Hepatocyte (in vitro differentiated cells): ENCODE measurements at regions not wholly inside any gene's neighbourhood (a gene's known extent, or its start where the extent isn't known, plus 50 kb on each side); places are given as distances from the start of the nearest gene placed in this dataset.
"Not testable (repeated sequence)": the region's sequence is repeated elsewhere in the genome, so short reads cannot be mapped to it uniquely, and the experiment has no call there.

Experiments used
- DNase-seq: peaks from one replicate; pipeline ENCODE4 v3.0.0-alpha.2; 2016; ENCODE audit warnings: low spot score
- H2AFZ ChIP-seq: fragments of 200-600 bp; sonication (generic); 2 replicates; pipeline ENCODE4 v1.6.0; 2016; ENCODE audit warnings: antibody characterized with exemption, mild to moderate bottlenecking
- H3K27ac ChIP-seq: fragments of 200-600 bp; sonication (generic); 2 replicates; pipeline ENCODE4 v1.5.1; 2016; ENCODE audit warnings: mild to moderate bottlenecking
- H3K27me3 ChIP-seq: fragments of 200-600 bp; sonication (generic); 2 replicates; pipeline ENCODE4 v1.6.1; 2016
- H3K36me3 ChIP-seq: fragments of 200-600 bp; sonication (generic); replicated peaks from 2 replicates; pipeline ENCODE4 v1.5.1; 2016; ENCODE audit warnings: low read depth; ENCODE audit not compliant: insufficient read depth
- H3K4me1 ChIP-seq: fragments of 200-600 bp; sonication (generic); 2 replicates; pipeline ENCODE4 v1.5.1; 2016; ENCODE audit warnings: mild to moderate bottlenecking, moderate library complexity; ENCODE audit not compliant: insufficient read depth
- H3K4me2 ChIP-seq: fragments of 200-600 bp; sonication (generic); 2 replicates; pipeline ENCODE4 v1.6.0; 2016
- H3K4me3 ChIP-seq: fragments of 200-600 bp; sonication (generic); 2 replicates; pipeline ENCODE4 v1.5.1; 2016; ENCODE audit warnings: mild to moderate bottlenecking
- H3K79me2 ChIP-seq: fragments of 200-600 bp; sonication (generic); 2 replicates; pipeline ENCODE4 v1.6.0; 2017; ENCODE audit warnings: mild to moderate bottlenecking
- H3K9me2 ChIP-seq: fragments of 200-600 bp; sonication (generic); replicated peaks from 2 replicates; pipeline ENCODE4 v1.6.0; 2017; ENCODE audit warnings: mild to moderate bottlenecking; ENCODE audit not compliant: insufficient read depth
- H3K9me3 ChIP-seq: fragments of 200-600 bp; sonication (generic); 2 replicates; pipeline ENCODE4 v1.5.1; 2016; ENCODE audit warnings: low read depth, mild to moderate bottlenecking
- H4K20me1 ChIP-seq: fragments of 200-600 bp; sonication (generic); 2 replicates; pipeline ENCODE4 v1.6.0; 2016; ENCODE audit warnings: mild to moderate bottlenecking; ENCODE audit not compliant: insufficient read depth, poor library complexity, severe bottlenecking
- EZH2 ChIP-seq: fragments of 200-600 bp; sonication (generic); IDR thresholded peaks from 2 replicates; pipeline ENCODE4 v1.6.1; 2016; ENCODE audit warnings: antibody characterized with exemption, mild to moderate bottlenecking, borderline replicate concordance
- EZH2phosphoT487 ChIP-seq: fragments of 200-600 bp; sonication (generic); IDR thresholded peaks from one replicate; pipeline ENCODE4 v1.6.1; 2018; ENCODE audit warnings: antibody characterized with exemption, mild to moderate bottlenecking, low read depth, moderate library complexity; ENCODE audit not compliant: unreplicated experiment, severe bottlenecking
- WGBS: methylation state at CpG from one replicate; pipeline ENCODE4 v1.1.6; 2016; ENCODE audit warnings: low lambda C conversion rate; ENCODE audit errors: missing lambda C conversion rate; 5-methylcytosine and 5-hydroxymethylcytosine counted together
- TF ChIP-seq, protein P1 (sequence below): fragments of 200-600 bp; sonication (generic); IDR thresholded peaks from 2 replicates; pipeline ENCODE4 v1.5.1; 2016; ENCODE audit warnings: antibody characterized with exemption, mild to moderate bottlenecking; ENCODE audit not compliant: poor library complexity

DNA sequence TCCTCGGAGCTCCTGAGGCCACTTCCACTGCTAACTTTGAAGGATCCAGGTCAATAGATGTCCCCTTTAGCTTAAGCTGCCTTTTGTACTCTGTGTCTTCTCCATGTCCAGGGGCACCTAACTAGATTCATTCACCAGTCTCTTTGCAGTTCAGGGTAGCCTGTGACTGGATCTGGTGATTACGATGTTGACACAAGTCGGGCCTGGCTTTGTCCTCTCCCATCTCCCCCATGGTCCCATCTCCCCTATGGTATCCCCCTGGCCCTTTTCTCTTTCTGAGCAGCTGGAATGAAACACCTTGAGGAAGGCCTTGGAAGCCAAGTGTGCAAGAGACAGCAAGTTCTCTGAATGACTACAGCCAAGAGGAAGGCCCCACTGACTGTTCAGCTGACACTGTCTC is 417.9 kb upstream of the SMIM21 start:
- WGBS: 100% methylated on average over 3 of the region's 3 CpGs
- TF ChIP-seq, protein P1, sequence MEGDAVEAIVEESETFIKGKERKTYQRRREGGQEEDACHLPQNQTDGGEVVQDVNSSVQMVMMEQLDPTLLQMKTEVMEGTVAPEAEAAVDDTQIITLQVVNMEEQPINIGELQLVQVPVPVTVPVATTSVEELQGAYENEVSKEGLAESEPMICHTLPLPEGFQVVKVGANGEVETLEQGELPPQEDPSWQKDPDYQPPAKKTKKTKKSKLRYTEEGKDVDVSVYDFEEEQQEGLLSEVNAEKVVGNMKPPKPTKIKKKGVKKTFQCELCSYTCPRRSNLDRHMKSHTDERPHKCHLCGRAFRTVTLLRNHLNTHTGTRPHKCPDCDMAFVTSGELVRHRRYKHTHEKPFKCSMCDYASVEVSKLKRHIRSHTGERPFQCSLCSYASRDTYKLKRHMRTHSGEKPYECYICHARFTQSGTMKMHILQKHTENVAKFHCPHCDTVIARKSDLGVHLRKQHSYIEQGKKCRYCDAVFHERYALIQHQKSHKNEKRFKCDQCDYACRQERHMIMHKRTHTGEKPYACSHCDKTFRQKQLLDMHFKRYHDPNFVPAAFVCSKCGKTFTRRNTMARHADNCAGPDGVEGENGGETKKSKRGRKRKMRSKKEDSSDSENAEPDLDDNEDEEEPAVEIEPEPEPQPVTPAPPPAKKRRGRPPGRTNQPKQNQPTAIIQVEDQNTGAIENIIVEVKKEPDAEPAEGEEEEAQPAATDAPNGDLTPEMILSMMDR: no peak
- TF ChIP-seq EZH2phosphoT487 (no peak), EZH2 (no peak)
- no peak overlapping the region for H3K27ac ChIP-seq
- no peaks in the 10 kb centered on the region for H3K36me3 ChIP-seq
- no peaks in the 10 kb centered on the region for H3K9me2 ChIP-seq
- H3K4me2 ChIP-seq: no peak overlapping the region
- H3K4me1 ChIP-seq: no peaks in the 10 kb centered on the region
- no peaks in the 10 kb centered on the region for H3K9me3 ChIP-seq
- H4K20me1 ChIP-seq: no peaks in the 10 kb centered on the region
- no peaks in the 10 kb centered on the region for H3K27me3 ChIP-seq
- H2AFZ ChIP-seq: no peak overlapping the region
- H3K4me3 ChIP-seq: no peak overlapping the region
- no peaks in the 10 kb centered on the region for H3K79me2 ChIP-seq
- no peak for DNase-seq

DNA sequence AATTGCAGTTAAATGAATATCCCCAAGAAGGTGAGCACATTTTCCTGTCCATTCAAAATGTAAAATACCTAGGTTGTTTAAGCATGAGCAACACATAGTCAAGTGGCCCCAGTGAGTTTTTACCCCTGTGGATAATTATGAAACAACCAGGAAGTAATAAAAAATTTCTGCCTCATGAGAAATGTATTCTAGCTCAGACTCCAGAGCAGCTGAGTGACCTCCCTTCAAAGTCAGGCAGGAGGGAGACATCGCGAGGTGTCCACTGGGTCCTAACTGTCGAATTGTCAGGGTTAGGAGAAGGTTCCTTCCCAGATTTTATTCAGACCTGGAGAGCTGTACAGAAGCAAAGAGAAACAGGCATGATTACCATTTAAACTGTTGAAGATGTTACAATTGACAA is 416.6 kb upstream of the SMIM21 start:
- no peaks in the 10 kb centered on the region for H3K36me3 ChIP-seq
- H3K9me3 ChIP-seq: no peaks in the 10 kb centered on the region
- H3K4me3 ChIP-seq: no peak overlapping the region
- H3K79me2 ChIP-seq: no peaks in the 10 kb centered on the region
- H3K27me3 ChIP-seq: no peaks in the 10 kb centered on the region
- no peaks in the 10 kb centered on the region for H4K20me1 ChIP-seq
- 88% methylated on average over 3 of the region's 3 CpGs for WGBS
- H3K9me2 ChIP-seq: no peaks in the 10 kb centered on the region
- H2AFZ ChIP-seq: no peak overlapping the region
- H3K27ac ChIP-seq: no peak overlapping the region
- DNase-seq: peak; percentile 18
- H3K4me2 ChIP-seq: no peak overlapping the region
- TF ChIP-seq, protein P1: no peak
- no peak for TF ChIP-seq EZH2phosphoT487
- no peak for TF ChIP-seq EZH2
- no peaks in the 10 kb centered on the region for H3K4me1 ChIP-seq

DNA sequence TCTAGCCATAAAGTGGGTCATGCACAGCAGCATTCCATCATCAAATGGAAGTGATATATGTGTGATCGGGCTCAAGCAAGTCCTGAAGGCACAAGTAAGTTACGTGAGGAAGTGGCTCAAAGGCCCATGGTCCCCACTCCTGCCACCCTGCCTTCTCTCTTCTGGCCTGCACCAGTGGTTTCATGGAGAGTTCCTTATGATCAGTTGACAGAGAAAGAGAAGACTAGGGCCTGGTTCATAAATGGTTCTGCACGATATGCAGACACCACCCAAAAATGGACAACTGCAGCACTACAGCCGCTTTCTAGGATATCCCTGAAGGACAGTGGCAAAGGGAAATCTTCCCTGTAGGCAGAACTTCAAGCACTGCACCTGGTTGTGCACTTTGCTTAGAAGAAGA is 412.6 kb upstream of the SMIM21 start:
- H2AFZ ChIP-seq: no peak overlapping the region
- H3K27ac ChIP-seq: no peak overlapping the region
- H3K4me2 ChIP-seq: no peak overlapping the region
- H3K79me2 ChIP-seq: no peaks in the 10 kb centered on the region
- no peaks in the 10 kb centered on the region for H4K20me1 ChIP-seq
- no peak for DNase-seq
- 88% methylated on average over 4 of the region's 4 CpGs for WGBS
- H3K9me3 ChIP-seq: no peaks in the 10 kb centered on the region
- H3K9me2 ChIP-seq: no peaks in the 10 kb centered on the region
- TF ChIP-seq EZH2: no peak
- TF ChIP-seq, protein P1: no peak
- TF ChIP-seq EZH2phosphoT487: no peak
- H3K27me3 ChIP-seq: no peaks in the 10 kb centered on the region
- H3K36me3 ChIP-seq: no peaks in the 10 kb centered on the region
- no peaks in the 10 kb centered on the region for H3K4me1 ChIP-seq
- H3K4me3 ChIP-seq: no peak overlapping the region

DNA sequence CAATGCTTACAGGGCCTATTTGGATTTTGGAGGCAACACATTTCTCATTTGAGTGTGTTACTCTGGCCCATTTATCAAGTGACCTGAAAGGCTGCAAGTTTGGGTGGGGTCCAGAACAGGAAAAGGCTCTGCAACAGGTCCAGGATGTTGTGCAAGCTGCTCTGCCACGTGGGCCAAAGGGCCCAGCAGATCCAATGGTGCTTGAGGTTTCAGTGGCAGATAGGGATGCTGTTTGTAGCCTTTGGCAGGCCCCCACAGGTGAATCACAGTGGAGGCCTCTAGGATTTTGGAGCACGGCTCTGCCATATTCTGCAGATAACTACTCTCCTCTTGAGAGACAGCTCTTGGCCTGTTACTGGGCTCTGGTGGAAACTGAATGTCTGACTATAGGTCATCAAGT is 412.2 kb upstream of the SMIM21 start:
- not testable (repeated sequence) for H4K20me1 ChIP-seq, H3K4me3 ChIP-seq, H3K27me3 ChIP-seq, DNase-seq, H3K79me2 ChIP-seq, H3K36me3 ChIP-seq, H3K27ac ChIP-seq, H3K4me2 ChIP-seq, H2AFZ ChIP-seq, H3K4me1 ChIP-seq, H3K9me3 ChIP-seq, H3K9me2 ChIP-seq
- WGBS: 100% methylated on average over 2 of the region's 2 CpGs
